Loucy (cell line): ENCODE measurements at regions not wholly inside any gene's neighbourhood (a gene's known extent, or its start where the extent isn't known, plus 50 kb on each side); places are given as distances from the start of the nearest gene placed in this dataset.

Experiments
- EZH2phosphoT487 ChIP-seq: fragments of 200-600 bp; IDR thresholded peaks from 2 replicates; pipeline ENCODE4 v1.6.1; 2018; ENCODE audit warnings: antibody characterized with exemption, mild to moderate bottlenecking, moderate library complexity, borderline replicate concordance
- TF ChIP-seq, protein P1 (sequence below): fragments of 200-600 bp; sonication (generic); conservative IDR thresholded peaks from 2 replicates; pipeline ENCODE4 v1.5.1; 2014; ENCODE audit warnings: mild to moderate bottlenecking, antibody characterized with exemption, low read length

DNA sequence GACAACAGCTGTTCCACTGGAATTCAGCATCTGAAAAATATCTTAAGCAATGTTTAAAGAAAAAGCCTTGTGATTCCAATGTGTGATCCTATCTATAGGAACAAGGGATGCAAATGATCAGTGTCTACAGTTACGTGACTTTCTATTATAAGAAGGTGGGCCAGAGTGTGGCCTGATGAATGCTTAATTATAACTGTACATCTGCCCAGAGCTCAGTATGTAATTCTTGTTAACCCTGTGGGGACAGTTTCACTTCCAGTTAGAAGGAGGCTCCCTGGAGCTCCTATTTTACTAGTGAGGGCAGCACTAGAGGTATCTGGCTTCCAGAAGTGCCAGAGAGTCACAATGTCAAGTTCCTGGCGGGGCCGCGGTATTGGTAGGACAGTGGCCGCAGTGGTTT, 288.5 kb downstream of the USP46 start:
- TF ChIP-seq, protein P1, sequence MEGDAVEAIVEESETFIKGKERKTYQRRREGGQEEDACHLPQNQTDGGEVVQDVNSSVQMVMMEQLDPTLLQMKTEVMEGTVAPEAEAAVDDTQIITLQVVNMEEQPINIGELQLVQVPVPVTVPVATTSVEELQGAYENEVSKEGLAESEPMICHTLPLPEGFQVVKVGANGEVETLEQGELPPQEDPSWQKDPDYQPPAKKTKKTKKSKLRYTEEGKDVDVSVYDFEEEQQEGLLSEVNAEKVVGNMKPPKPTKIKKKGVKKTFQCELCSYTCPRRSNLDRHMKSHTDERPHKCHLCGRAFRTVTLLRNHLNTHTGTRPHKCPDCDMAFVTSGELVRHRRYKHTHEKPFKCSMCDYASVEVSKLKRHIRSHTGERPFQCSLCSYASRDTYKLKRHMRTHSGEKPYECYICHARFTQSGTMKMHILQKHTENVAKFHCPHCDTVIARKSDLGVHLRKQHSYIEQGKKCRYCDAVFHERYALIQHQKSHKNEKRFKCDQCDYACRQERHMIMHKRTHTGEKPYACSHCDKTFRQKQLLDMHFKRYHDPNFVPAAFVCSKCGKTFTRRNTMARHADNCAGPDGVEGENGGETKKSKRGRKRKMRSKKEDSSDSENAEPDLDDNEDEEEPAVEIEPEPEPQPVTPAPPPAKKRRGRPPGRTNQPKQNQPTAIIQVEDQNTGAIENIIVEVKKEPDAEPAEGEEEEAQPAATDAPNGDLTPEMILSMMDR, result no peak
- no peak for TF ChIP-seq EZH2phosphoT487
